NCI-H2196 (cell line): ENCODE measurements at regions not wholly inside any gene's neighbourhood (a gene's known extent, or its start where the extent isn't known, plus 50 kb on each side); places are given as distances from the start of the nearest gene placed in this dataset.

Experiments
- DNase-seq: peaks from one replicate; lab custom pipeline; 2025; ENCODE audit not compliant: unreplicated experiment; lab: John Stamatoyannopoulos, UW

DNA sequence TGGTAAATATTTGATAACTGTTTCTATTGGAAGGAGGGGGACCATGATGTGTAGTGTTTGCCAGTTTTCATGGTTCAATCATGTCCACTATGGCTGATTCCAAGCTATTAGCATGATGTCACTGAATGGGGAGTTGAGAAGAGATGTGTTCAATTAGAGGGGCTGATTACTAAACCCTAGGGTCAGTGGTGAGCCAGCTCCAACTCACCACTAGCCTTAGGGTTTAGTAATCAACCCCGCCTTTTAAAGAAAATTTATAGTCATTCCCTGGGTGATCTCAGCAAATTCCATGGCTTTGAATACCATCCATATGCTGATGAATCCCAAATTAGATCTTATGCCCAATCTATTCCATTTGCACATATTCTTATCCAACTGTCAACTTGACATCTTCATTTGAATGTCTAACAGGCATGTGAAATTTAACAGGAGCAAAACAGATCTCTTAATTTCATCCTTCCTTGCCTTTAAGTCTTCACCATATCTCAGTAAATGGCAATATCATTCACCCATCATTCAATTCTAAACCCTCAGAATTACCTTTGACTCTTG is 98.8 kb downstream of the GCNT1 start:
- DNase-seq, result no peak

DNA sequence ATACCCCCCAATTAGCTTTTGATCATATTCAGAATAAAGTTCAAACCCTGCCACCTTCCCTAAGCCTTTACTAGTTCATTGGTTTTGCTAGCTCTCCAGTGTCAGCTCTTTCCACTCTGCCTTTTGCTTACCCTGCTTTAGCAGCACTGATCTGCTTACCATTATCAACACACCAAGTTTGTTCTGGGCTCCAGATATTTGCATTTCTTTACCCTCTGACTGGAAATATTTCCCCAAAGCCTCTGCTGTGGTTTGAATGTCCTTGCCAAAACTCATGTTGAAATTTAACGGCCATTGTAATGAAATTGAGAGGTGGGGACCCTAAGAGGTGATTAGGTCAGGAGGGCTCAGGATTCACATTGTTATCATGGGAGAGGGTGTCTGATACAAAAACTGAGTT is 99.5 kb downstream of the GCNT1 start:
- no peak for DNase-seq

- no peak for DNase-seq
Measured at GRCh38 chr9:76559286-76559685, 100.3 kb downstream of the GCNT1 start.

- peak; percentile 11 for DNase-seq
Measured at GRCh38 chr9:76560481-76560922, 101.5 kb downstream of the GCNT1 start.

DNA sequence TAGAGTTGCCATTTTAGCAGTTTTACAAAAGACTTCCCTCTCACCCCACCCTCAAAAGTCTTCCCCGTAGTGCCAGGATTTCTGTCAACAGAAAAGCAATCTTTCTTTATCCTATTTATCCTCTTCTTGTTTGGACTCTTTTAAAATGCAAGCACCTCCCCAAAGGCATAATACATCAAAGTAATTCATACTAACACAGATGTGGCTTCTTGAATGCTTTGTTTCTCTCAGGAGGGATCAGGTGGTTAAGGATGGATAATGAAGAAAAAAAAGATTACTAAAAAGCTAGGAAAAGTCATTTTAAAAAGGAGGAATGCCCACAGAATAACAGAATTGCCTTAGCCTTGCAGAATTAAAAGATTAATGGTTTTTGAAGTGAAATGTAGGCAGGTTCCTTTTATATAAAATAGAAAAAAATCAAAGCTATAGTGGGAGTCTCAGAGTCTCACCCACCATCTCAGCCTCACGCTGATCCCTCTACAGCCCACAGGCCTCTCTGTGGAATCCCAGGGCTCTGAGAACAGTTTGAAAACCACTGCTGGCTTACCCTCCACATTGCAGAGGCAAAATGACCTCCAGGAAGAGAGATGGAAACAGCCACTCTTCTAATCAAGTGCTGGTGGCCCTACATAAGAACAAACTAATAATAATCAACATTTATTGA is 102.2 kb downstream of the GCNT1 start:
- no peak for DNase-seq
